ENCODE measurements at regions not wholly inside any gene's neighbourhood (a gene's known extent, or its start where the extent isn't known, plus 50 kb on each side); places are given as distances from the start of the nearest gene placed in this dataset.

DNA sequence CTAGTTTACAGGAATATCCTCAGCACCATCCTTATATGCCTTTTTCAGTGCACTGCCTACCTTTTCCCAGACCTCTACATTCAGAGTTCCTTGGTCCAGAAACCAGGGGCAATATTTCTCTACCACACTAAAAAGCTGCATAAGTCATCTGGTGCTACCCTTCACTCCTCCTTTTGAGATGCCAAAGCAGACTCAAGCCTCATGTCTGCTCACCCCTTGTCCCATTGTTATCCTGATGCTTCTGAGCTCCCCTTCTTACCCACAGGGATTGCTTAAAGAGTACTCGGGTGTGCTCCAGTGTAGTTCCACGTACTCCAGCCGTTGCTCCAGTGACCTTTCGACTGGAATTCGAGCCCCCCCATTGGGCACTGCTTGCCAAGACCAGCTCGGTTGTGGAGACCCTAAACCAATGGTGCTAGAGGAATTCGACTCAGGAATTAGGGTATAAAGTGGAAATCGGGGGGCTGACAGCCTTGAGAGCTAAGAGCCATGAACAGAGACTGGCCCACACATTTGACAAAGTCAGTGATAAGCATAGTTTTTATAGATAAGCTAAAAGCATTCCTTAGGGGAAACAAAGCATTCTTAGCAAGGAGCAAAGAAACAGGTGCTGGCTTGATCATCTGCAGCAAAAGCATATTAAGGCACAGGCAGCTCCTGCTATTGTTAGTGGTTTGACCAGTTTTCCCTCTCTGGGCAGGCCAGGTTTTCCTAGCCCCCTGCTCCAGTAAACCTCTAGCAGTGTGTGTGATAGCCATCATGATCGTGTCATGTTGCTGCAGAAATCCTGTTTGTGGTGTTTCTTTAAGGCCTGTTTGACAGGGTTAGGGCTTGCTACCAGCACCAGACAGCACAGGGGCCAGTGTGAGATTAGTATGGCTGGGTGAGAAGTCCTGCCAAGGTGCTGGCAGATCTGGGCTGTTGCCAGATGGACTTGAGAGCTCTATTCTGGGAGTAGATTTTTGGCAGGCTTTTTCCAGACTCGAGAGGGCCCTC lies 57.5 kb upstream of the WDR1 start:
- ATAC-seq: no peak
- Mint-ChIP-seq H3K9me3 (peaks cover 28% of the 10 kb centered on the region), H3K4me1 (peaks cover 16% of the 10 kb centered on the region), H3K27me3 (ENCODE audit: low read depth) (peaks cover 6% of the 10 kb centered on the region), H3K36me3 (no peaks in the 10 kb centered on the region; the same call in 1 of the 2 replicates), H3K27ac (no peak overlapping the region), H3K4me3 (no peak overlapping the region)
- no peak for DNase-seq (ENCODE audit: low spot score)
- TF ChIP-seq USF1 (CRISPR knock-in tag; IDR thresholded peaks at IDR 0.05) (no peak), STAT6 (CRISPR knock-in tag; conservative IDR thresholded peaks at IDR 0.05; ENCODE audit: low read depth) (no peak), GRHL2 (CRISPR knock-in tag; IDR thresholded peaks at IDR 0.05; ENCODE audit: insufficient replicate concordance, severe bottlenecking) (no peak), NR3C1 (CRISPR knock-in tag; conservative IDR thresholded peaks at IDR 0.05; ENCODE audit: low read depth) (no peak), NR1H2 (CRISPR knock-in tag; IDR thresholded peaks at IDR 0.05) (no peak)
- TF ChIP-seq, protein P1, sequence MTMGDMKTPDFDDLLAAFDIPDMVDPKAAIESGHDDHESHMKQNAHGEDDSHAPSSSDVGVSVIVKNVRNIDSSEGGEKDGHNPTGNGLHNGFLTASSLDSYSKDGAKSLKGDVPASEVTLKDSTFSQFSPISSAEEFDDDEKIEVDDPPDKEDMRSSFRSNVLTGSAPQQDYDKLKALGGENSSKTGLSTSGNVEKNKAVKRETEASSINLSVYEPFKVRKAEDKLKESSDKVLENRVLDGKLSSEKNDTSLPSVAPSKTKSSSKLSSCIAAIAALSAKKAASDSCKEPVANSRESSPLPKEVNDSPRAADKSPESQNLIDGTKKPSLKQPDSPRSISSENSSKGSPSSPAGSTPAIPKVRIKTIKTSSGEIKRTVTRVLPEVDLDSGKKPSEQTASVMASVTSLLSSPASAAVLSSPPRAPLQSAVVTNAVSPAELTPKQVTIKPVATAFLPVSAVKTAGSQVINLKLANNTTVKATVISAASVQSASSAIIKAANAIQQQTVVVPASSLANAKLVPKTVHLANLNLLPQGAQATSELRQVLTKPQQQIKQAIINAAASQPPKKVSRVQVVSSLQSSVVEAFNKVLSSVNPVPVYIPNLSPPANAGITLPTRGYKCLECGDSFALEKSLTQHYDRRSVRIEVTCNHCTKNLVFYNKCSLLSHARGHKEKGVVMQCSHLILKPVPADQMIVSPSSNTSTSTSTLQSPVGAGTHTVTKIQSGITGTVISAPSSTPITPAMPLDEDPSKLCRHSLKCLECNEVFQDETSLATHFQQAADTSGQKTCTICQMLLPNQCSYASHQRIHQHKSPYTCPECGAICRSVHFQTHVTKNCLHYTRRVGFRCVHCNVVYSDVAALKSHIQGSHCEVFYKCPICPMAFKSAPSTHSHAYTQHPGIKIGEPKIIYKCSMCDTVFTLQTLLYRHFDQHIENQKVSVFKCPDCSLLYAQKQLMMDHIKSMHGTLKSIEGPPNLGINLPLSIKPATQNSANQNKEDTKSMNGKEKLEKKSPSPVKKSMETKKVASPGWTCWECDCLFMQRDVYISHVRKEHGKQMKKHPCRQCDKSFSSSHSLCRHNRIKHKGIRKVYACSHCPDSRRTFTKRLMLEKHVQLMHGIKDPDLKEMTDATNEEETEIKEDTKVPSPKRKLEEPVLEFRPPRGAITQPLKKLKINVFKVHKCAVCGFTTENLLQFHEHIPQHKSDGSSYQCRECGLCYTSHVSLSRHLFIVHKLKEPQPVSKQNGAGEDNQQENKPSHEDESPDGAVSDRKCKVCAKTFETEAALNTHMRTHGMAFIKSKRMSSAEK (CRISPR knock-in tag; IDR thresholded peaks at IDR 0.05; ENCODE audit: borderline replicate concordance): no peak
- TF ChIP-seq, protein P2, sequence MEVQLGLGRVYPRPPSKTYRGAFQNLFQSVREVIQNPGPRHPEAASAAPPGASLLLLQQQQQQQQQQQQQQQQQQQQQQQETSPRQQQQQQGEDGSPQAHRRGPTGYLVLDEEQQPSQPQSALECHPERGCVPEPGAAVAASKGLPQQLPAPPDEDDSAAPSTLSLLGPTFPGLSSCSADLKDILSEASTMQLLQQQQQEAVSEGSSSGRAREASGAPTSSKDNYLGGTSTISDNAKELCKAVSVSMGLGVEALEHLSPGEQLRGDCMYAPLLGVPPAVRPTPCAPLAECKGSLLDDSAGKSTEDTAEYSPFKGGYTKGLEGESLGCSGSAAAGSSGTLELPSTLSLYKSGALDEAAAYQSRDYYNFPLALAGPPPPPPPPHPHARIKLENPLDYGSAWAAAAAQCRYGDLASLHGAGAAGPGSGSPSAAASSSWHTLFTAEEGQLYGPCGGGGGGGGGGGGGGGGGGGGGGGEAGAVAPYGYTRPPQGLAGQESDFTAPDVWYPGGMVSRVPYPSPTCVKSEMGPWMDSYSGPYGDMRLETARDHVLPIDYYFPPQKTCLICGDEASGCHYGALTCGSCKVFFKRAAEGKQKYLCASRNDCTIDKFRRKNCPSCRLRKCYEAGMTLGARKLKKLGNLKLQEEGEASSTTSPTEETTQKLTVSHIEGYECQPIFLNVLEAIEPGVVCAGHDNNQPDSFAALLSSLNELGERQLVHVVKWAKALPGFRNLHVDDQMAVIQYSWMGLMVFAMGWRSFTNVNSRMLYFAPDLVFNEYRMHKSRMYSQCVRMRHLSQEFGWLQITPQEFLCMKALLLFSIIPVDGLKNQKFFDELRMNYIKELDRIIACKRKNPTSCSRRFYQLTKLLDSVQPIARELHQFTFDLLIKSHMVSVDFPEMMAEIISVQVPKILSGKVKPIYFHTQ (CRISPR knock-in tag; IDR thresholded peaks at IDR 0.05): no peak
- TF ChIP-seq, protein P3, sequence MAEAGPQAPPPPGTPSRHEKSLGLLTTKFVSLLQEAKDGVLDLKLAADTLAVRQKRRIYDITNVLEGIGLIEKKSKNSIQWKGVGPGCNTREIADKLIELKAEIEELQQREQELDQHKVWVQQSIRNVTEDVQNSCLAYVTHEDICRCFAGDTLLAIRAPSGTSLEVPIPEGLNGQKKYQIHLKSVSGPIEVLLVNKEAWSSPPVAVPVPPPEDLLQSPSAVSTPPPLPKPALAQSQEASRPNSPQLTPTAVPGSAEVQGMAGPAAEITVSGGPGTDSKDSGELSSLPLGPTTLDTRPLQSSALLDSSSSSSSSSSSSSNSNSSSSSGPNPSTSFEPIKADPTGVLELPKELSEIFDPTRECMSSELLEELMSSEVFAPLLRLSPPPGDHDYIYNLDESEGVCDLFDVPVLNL (CRISPR knock-in tag; IDR thresholded peaks at IDR 0.05; ENCODE audit: borderline replicate concordance, low read depth): no peak
- TF ChIP-seq, protein P4, sequence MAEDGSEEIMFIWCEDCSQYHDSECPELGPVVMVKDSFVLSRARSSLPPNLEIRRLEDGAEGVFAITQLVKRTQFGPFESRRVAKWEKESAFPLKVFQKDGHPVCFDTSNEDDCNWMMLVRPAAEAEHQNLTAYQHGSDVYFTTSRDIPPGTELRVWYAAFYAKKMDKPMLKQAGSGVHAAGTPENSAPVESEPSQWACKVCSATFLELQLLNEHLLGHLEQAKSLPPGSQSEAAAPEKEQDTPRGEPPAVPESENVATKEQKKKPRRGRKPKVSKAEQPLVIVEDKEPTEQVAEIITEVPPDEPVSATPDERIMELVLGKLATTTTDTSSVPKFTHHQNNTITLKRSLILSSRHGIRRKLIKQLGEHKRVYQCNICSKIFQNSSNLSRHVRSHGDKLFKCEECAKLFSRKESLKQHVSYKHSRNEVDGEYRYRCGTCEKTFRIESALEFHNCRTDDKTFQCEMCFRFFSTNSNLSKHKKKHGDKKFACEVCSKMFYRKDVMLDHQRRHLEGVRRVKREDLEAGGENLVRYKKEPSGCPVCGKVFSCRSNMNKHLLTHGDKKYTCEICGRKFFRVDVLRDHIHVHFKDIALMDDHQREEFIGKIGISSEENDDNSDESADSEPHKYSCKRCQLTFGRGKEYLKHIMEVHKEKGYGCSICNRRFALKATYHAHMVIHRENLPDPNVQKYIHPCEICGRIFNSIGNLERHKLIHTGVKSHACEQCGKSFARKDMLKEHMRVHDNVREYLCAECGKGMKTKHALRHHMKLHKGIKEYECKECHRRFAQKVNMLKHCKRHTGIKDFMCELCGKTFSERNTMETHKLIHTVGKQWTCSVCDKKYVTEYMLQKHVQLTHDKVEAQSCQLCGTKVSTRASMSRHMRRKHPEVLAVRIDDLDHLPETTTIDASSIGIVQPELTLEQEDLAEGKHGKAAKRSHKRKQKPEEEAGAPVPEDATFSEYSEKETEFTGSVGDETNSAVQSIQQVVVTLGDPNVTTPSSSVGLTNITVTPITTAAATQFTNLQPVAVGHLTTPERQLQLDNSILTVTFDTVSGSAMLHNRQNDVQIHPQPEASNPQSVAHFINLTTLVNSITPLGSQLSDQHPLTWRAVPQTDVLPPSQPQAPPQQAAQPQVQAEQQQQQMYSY (CRISPR knock-in tag; IDR thresholded peaks at IDR 0.05): no peak
- POLR2A ChIA-PET: no interaction called here
- CTCF ChIA-PET: interaction anchor here (1.3 to 3.7 kb wide), 3 partner anchors 9 to 363 kb away, joined by 3 to 18 read pairs (median 13); no protein-coding TSS in a partner anchor

Data from WTC11 (cell line).